ENCODE measurements at regions not wholly inside any gene's neighbourhood (a gene's known extent, or its start where the extent isn't known, plus 50 kb on each side); places are given as distances from the start of the nearest gene placed in this dataset.
"Not testable (repeated sequence)": the region's sequence is repeated elsewhere in the genome, so short reads cannot be mapped to it uniquely, and the experiment has no call there.

- DNase-seq = no peak
Observed at GRCh38 chr6:44049989-44050871, 77.0 kb downstream of the MRPL14 start.

GRCh38 chr6:44049163-44049988 lies 77.9 kb downstream of the MRPL14 start:
- DNase-seq = no peak

- no peak for DNase-seq
Observed at GRCh38 chr6:44048277-44048676, 79.0 kb downstream of the MRPL14 start.

- DNase-seq = no peak
Observed at GRCh38 chr6:44047801-44048200, 79.5 kb downstream of the MRPL14 start.

- no peak for DNase-seq
Observed at GRCh38 chr6:44047179-44047546, 80.1 kb downstream of the MRPL14 start.

- DNase-seq = no peak
Observed at GRCh38 chr6:44046516-44047178, 80.6 kb downstream of the MRPL14 start.

GRCh38 chr6:44045672-44046015 lies 81.6 kb downstream of the MRPL14 start:
- DNase-seq = no peak

GRCh38 chr6:44044940-44045671 lies 82.1 kb downstream of the MRPL14 start:
- DNase-seq = no peak

- no peak for DNase-seq
Observed at GRCh38 chr6:44044154-44044539, 83.1 kb downstream of the MRPL14 start.

GRCh38 chr6:44043479-44044153 lies 83.6 kb downstream of the MRPL14 start:
- DNase-seq = no peak

- no peak for DNase-seq
Observed at GRCh38 chr6:44042989-44043478, 84.2 kb downstream of the MRPL14 start.

- DNase-seq = no peak
Observed at GRCh38 chr6:44042261-44042988, 84.8 kb downstream of the MRPL14 start.

GRCh38 chr6:44041461-44042260 lies 85.6 kb downstream of the MRPL14 start:
- no peak for DNase-seq

GRCh38 chr6:44040786-44041185 lies 86.5 kb downstream of the MRPL14 start:
- no peak for DNase-seq

- no peak for DNase-seq
Observed at GRCh38 chr6:44039839-44040350, 87.4 kb downstream of the MRPL14 start.

- no peak for DNase-seq
Observed at GRCh38 chr6:44039191-44039719, 88.0 kb downstream of the MRPL14 start.

GRCh38 chr6:44038543-44039065 lies 88.6 kb downstream of the MRPL14 start:
- DNase-seq = no peak

- no peak for DNase-seq
Observed at GRCh38 chr6:44037847-44038542, 89.3 kb downstream of the MRPL14 start.

- not testable (repeated sequence) for DNase-seq
Observed at GRCh38 chr6:44037276-44037675, 90.0 kb downstream of the MRPL14 start.
